GM21360 (cell line): ENCODE measurements at regions not wholly inside any gene's neighbourhood (a gene's known extent, or its start where the extent isn't known, plus 50 kb on each side); places are given as distances from the start of the nearest gene placed in this dataset.

Experiments used
- ATAC-seq: cut with Tn5 transposase; IDR thresholded peaks from one replicate; pipeline ENCODE4 v1.9.1; 2021; ENCODE audit warnings: mild to moderate bottlenecking, moderate library complexity; ENCODE audit not compliant: unreplicated experiment

DNA sequence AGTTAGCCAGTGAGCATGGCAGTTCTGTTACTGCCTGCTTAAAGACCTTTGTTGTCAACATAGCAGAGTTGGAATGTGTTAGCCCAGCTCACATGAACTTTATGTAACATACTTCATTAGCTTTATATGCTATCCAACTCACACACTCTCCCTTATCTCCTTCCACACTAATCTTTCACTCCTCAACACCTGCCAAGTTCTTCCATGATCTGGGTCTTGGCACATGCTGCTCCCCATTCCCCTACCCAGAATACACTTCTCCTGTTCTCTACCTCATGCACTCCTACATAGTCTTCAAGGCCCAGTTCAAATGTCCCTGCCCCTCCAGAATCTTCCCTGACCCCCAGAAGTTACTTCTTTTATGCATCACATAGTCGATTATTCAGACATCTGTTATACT lies 179.3 kb downstream of the KATNAL1 start:
- ATAC-seq = no peak

DNA sequence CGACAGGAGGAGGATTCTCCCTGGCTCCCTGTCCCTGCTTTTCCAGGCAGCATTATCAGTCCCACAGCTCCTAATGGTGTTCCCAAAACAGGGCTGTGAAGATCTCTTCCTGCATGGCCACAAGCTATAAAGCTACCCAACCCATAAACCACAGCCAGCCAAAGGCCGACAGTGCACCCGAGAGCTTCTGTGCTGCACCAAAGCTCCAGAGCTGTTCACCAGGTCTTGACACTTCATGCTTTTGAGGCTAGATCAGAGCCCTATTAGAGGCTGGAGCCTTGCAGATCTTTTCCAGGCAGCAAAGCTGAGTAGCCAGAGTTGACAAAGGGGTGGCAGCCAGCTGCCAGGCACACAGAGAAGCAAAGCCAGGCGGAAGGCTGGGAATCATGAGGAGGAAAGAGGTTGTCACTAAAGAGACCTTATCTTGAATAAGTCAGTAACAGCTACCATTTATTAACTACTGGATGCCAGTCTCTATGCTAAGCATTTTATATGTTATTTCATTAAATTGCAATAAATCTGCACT lies 180.4 kb downstream of the KATNAL1 start:
- ATAC-seq = no peak

DNA sequence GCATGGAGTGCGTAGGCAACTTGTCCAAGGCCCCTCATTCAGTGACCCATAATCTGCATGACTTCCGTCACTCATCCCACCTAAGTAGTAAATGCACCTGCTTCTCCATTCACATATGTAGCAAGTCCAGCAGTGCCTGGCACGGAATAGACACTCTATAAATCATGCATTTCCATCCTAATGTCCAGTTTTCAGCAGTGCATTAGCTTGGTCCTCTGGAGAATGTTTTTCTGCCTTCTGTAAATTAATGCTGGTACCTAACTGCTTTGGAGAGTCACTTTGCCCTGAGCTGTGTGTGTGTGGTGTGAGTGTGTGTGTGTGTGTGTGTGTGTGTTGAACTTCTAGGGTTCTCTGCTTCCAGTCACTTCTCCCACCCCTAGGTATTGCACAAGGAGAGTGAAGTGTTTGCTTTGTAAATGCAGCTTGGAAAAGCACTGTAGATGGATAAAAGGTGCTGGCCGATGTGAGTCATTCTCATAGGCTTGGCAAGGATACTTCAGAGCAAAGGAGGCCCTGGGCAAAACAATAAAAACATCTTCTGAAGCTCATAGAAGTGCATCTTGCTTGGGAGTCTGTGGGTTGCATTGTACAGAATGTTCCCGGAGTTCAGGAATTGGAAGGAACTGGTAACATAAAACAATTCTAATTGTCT lies 181.8 kb downstream of the KATNAL1 start:
- ATAC-seq = no peak

DNA sequence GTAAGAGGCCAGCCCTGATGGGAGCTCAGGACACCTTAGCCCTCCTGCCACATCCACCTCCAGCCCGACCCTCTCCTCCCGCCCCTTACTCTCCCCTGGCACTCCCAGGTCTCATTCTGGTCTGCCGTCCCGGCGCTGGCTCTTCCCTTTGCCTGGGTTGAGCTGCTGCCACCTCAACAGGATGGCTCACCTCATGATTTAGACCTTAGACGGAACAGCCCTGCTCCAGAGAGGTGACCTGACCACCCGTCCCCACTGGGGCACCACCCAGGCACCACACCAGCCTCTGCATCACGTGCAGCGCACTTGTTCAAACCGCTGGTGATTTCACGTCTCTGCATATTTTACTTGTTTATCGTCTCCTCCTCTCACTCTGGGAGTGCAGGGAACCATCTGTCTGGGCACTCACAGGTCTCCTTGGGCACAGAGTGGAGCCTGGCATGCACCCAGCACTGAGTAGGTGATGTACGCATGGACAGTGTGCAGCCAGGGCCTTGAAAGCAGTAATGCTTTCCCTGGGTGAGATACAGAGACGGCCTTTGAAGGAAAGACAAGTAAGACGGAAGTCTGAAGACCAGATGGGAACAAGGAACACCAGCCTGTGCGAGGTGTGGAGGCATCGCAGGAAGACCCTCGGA lies 183.1 kb downstream of the KATNAL1 start:
- ATAC-seq = no peak

DNA sequence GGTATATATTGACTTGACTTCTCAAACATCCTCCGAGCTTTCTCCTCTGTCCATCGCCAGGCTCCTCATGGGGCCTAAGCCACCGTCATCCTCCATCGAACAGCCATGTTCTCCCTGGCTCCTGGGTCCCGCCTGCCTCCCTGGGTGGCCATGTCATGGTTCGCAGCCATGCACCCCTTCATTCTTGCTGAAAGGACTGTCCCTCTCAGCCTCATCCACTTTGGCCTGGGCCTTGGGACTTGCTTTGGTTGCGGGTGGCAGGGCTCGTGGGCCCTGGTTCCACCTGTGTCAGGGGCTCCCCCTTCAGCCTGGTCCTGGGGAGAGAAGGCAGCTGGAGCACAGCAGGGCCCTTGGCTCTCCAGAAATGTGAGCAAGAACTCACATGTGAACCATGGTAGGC lies 183.8 kb downstream of the KATNAL1 start:
- no peak for ATAC-seq

DNA sequence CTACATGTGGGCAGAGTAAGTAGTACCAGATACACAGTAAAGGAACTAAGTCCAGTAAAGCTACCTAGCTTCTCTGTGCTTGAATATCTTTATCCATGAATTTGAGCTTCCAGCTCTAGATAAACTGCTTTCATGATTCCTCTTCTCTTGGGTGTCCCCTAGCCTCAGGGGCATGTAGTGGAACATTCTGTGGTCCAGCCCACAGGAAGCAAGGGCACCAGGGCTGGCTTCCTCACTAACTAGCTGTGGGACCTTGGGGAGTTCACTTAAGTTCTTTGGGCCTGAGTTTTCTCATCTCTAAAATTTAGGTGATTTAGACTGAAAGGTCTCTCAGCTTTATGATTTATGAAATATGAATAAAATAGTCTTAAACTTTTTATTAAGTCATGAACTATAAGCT lies 185.7 kb downstream of the KATNAL1 start:
- ATAC-seq = no peak

DNA sequence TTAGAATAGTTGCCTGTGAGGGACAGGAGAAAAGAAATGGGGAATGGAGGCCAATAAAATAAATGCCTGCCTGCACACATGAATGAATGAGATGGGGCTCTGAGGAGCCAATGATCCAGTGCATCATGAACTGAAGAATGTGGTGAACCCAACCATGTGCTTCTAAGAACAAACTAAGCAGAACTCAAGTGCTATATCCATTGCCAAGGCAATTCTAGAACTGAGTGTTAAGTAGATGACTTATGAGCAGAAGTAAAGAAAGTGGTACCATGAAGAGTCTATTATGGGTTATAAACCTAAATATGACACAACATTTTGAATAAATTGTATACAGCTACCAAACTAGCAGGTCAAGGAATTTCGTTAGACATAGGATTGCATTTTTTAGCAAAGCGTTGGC lies 186.1 kb downstream of the KATNAL1 start:
- ATAC-seq = no peak

DNA sequence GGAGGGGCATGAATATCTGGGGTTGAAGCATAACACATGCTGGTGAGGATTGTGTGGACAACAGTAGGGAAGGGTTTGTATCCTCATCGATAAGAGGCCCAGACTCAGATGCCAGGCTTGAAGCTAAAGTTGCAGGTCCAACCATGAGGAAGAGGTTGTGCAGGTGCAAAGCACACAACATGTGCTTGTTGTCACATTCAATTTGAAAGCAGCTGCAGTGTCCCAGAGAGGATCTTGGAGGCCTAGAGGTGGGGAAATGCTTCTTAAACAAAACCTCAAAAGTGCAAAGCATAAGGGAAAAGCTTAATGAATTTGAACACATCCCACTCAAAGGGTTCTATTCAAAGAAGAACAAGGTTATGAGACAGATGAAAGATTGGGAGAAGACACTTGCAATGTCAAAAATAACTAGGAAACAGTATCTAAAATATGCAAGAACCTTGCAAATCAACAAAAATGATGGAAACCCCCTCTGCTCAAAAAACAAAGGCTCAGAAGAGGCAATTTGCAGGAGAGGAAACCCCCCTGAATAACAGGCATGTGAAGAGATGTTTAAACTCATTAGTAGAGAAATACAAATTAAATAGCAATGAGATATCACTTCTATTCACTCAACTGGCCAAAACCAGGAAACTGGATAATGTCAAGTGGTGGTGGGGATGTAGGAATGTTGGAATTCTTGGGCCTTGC lies 187.1 kb downstream of the KATNAL1 start:
- ATAC-seq = no peak

DNA sequence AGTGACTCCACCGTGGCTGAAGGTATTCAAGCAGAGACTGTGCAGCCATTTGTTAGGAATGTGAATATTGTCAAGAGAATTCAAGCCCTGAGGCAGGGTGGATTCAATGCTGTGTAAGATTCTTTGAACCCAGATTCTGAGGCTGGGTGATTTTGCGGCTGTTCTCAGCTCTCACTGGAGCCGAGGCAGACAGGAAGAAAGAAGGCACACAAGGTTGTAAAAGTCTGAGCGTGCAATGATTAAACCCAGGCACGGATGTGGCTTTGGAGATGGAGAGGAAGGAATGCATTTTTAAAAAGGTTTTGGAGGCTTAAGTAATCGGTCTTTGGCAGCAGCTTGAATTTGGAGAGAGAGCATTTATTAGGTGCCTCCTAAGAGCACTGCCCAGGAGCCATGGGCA lies 187.9 kb downstream of the KATNAL1 start:
- no peak for ATAC-seq

DNA sequence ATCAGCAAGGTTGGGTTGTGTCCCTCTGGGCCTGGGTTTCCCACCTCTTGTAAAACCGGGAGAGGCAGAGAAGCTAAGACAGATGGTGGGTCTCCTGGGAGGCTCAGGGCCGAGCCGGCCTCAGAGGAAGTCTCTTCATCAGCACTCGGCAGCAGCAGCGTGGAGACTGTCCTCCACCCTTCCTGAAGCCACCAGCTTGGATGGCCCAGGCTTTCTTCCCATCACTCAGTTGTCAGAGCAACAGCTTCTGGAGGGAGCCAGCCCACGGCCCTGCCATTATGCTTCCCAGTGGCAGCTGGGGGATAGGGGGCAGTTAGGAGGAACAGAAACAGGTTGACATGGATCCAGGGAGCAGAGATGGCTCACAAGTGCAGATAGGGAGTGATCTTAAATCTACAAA lies 191.0 kb downstream of the KATNAL1 start:
- no peak for ATAC-seq

DNA sequence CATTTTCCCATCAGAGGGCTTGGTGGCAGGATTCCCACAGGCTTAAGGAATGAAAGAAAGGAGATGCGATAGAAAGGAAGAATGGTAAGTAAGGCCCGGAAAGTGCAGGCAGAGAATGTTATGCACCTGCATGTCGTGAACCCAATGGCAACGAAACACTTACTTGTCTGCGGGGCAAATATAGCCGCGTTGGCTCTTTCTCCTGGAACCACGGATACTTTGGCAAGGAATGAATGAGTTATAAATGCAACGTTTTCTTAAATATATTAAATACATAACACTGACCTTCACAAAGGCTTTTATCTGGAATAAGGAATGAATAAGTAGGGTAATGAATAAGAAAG lies 192.1 kb downstream of the KATNAL1 start:
- no peak for ATAC-seq

DNA sequence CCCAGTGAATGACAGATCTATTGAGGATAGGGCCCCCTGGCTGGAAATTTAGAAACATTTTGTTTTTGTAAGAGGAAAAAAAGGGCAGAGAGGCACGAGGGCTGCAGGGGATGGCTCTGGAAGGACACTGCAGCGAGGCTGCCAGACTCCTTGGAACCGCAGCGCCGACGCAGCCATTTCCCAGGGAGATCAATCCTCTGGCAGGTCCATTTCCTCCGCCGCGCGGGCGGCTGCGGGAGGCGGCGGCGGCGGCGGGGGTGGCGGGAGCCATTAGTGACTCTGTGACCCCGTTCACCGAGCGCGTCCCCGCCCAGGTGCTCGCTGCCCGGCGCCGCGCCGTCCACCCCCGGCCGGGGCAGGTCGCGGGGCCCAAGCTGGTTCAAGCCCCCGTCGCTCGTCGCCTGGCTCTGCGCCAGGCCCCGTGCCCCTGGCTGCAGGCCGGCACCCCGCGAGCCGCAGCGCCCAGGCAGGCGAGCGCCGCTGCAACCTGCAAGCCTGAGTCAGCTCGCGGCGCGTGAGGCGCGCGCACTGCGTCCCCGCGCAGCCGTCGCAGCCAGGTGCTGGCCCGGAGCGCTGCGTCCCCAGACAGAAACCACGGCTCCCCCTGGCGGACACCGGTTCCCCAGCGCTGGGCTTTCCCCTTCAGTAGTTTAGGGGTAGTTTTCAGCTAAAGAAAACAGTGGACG lies 192.6 kb downstream of the KATNAL1 start:
- ATAC-seq = peak; percentile 79

DNA sequence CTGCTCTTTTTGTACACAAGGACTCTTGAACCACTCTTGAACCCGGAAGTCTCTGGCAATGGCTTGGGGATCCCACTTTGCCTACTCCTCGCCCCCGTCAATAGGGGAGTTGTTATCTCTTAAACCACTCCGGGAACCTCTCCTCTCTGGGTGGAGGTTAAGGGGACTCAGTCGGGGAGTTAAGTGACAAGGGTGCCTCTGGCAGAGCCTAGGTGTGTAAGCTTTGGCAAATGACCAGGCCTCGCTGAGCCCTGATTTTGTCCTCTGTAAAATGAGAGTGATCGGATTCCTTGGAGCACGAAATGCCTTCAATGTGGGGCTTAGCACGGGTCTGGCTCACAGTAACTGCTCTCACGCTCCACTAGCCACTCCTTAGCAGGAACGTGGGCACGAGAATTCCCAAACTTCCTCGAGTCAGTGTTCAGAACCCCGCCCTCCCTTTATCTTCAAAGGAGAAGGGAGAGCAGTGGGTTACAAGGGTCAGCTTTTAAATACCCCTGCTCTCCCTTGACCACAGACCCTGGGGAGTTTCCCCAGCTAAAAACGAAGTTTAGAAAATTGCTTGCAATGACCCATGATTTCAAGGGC lies 193.3 kb downstream of the KATNAL1 start:
- no peak for ATAC-seq

DNA sequence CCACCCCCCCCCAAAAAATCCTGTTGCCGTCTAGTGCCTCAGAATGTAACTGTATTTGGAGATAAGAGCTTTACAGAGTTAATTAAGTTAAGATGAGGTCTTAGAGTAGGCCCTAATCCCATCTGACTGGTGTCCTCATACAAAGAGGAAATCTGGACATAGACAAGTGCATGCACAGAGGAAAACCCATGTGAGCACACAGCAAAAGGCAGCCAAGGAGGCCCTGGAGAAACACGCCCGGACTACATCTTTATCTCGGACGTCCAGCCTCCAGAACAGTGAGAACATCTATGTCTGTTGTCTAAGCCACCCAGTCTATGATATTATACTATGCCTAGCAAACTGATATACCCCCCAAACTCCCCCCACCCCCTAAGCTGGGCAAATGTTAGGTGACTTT lies 193.8 kb downstream of the KATNAL1 start:
- no peak for ATAC-seq

DNA sequence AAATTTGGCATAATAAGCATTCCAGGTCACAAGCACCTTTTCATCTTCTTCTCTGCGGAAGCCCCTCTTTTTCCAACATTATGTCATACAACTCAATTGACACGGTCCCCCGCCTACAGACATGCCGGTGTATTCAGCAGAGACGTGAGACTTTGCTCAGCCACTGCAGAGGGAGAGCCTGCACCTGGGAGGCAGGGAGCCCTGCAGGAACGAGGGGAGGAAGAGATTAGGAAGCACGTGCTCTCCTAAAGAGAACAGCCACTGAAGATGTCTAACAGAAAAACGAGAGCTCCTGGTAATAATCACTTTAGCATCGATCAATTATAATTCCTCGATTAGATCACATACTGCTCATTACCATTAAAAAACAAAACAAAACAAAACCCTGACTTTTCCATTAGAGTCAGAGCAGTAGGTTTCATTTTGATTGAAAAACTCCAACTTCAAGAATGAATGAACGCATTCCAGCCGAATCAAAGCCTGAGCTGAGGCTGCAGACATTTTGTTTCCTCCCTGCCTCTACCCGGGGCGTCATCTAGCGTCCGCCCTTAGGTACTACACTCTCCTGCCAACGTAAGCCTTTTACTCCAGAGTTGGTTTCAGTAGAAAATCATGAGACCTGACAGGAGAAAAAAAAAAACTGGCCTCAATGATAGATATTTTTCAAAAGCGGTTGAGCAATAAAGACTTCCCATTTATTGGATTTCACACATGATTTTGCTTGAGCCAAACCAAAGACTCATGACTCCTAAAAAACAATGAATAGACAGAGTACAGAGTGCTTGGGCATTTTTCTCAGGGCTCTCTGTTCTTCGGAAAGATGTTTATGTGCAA lies 194.5 kb downstream of the KATNAL1 start:
- ATAC-seq = no peak

DNA sequence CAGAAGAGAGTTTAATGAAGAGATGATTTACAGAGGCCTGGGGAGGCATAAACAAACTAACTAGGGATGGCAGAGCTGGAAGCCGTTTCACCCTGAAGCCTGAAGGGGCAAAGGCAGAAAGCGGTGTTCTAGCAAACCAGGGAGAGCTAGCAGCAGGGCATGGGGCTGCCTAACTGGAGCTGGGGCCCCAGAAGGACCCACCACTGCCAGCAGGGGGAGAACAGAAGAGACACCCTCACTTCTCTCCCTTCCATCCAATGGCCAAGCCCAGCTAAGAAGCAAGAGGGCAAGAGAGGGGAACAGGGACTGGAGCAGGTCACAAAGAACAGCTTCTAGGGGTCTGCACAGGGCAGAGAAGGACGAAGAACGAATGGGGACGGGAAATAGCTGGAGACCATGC lies 195.5 kb downstream of the KATNAL1 start:
- ATAC-seq = no peak

DNA sequence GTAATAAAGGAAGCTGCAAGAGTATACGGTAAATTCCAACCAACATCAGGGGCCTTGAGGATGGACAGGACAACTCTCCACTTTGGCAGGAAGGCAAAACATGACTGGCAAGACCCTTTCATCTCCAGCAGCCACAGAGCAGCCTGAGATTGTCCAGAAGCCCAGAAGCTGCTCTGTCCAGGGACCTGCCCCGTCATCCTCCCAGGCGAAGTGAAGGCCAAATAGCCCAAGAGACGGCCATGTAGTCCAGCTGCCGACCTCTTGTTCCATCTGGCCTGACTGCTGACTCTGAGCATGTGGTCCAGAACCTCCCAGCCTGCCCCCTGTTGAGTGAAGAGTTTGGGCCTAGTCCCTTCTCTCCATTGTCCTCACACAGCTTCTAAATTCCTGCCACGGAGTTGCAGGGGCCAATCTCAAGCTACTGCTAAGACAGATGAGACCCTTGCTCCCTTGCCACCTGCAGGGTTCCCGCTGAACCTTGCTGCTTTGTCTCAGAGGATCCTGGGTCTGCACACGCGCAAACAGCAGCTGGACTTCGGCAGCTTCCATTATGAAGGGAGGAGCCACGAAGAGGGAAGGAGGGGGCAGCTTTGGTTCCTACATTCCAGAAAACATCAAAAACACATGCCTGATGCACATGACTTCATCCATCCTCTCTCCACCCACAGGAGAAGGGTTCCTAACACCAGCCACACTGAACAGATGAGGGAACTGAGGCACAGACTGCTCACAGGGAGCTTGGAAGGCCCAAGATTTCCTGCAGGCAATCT lies 196.9 kb downstream of the KATNAL1 start:
- ATAC-seq = no peak

DNA sequence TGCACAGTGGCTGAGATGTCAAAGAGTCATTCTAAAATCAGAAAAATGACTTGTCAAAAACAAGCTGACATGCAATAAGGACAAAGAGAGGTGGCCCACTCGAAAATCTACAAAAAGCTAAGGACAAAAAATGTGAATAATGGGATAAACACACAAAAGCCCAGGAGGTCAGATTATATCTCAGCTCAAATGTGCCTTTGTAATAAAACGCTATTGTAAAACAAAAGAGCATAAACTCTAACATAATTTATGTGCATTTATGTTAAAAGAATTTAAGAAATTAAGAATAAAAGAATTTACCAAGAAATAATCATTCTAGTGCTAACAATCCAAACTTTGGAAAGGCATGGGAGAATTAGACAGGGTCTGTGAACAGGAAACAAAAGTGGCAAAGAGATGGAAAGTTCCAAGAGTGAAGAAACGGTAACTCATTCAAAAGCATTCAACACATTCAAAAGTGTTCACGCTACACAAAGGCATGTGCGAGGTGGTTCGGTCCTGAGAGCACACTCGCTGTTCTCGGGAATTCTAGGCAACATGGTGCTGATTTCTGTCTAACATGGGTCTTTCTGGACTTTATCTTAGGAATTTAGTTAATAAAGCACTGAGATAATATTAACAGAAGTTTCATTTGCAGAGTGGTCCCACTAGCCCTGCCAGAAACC lies 197.7 kb downstream of the KATNAL1 start:
- ATAC-seq = no peak

DNA sequence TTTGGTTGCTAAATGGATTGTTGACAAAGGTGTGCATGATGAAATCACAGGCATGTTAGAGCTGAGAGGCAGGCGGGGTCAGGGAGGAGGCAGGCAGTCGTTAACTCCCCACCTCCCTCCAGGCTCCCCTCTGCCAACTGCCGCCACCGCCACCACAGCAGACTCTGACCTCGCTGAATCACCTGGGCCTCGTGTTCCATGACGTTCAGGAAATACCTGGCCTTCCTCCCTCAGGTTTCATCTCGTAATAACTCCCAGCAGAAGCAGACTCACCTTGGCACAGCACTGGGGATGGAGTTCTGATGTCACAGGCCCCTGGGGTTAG lies 198.5 kb downstream of the KATNAL1 start:
- ATAC-seq = no peak
